Neutrophil (primary cell): ENCODE measurements at regions not wholly inside any gene's neighbourhood (a gene's known extent, or its start where the extent isn't known, plus 50 kb on each side); places are given as distances from the start of the nearest gene placed in this dataset.

Experiments
- H3K27ac ChIP-seq: fragments of 200-600 bp; sonication (generic); 2 replicates; pipeline ENCODE4 v1.5.1; 2016; ENCODE audit warnings: mild to moderate bottlenecking, moderate library complexity
- H3K27me3 ChIP-seq: fragments of 200-600 bp; sonication (generic); 2 replicates; pipeline ENCODE4 v1.6.0; 2016; ENCODE audit warnings: mild to moderate bottlenecking
- H3K36me3 ChIP-seq: fragments of 200-600 bp; sonication (generic); 2 replicates; pipeline ENCODE4 v1.5.1; 2017
- H3K4me1 ChIP-seq, 2 experiments: fragments of 200-600 bp in 1 of 2; sonication (generic) in 1 of 2; 1 replicate in 1 of 2; 2 replicates in 1 of 2; pipeline versions ENCODE4 v1.5.1 to v1.6.1; 2013 to 2016; ENCODE audit warnings: low read depth in 1 of 2, low read length in 1 of 2, mild to moderate bottlenecking in 1 of 2, moderate library complexity in 1 of 2; ENCODE audit not compliant: control insufficient read depth in 1 of 2, insufficient read depth in 1 of 2
- H3K4me3 ChIP-seq, 2 experiments: fragments of 200-600 bp in 1 of 2; sonication (generic) in 1 of 2; 1 replicate in 1 of 2; 2 replicates in 1 of 2; pipeline ENCODE4 v1.5.1; 2013 to 2016; ENCODE audit warnings: low read depth in 1 of 2, low read length in 1 of 2, mild to moderate bottlenecking in 1 of 2, moderate library complexity in 1 of 2
- H3K9me3 ChIP-seq: fragments of 200-600 bp; sonication (generic); 2 replicates; pipeline ENCODE4 v1.5.1; 2016
- CTCF ChIP-seq: fragments of 200-600 bp; sonication (generic); IDR thresholded peaks from 2 replicates; pipeline ENCODE4 v1.5.1; 2016; ENCODE audit warnings: antibody characterized with exemption

GRCh38 chr18:40523287-40523686, 1431.7 kb upstream of the PIK3C3 start:
- H3K9me3 ChIP-seq, result no peaks in the 10 kb centered on the region
- H3K4me1 ChIP-seq, result no peaks in the 10 kb centered on the region
- no peaks in the 10 kb centered on the region for H3K36me3 ChIP-seq
- TF ChIP-seq CTCF, result no peak
- H3K4me3 ChIP-seq, result no peak overlapping the region
- no peak overlapping the region for H3K27ac ChIP-seq
- no peaks in the 10 kb centered on the region for H3K27me3 ChIP-seq

- H3K36me3 ChIP-seq, result no peaks in the 10 kb centered on the region
- no peaks in the 10 kb centered on the region for H3K27me3 ChIP-seq
- no peak overlapping the region for H3K27ac ChIP-seq
- no peaks in the 10 kb centered on the region for H3K4me1 ChIP-seq
- no peak for TF ChIP-seq CTCF
- no peak overlapping the region for H3K4me3 ChIP-seq
- no peaks in the 10 kb centered on the region for H3K9me3 ChIP-seq
Observed at GRCh38 chr18:40501026-40501425, 1454.0 kb upstream of the PIK3C3 start.

- Histone ChIP-seq H3K4me3 (no peak overlapping the region), H3K27ac (no peak overlapping the region), H3K36me3 (no peaks in the 10 kb centered on the region), H3K9me3 (no peaks in the 10 kb centered on the region), H3K4me1 (no peaks in the 10 kb centered on the region), H3K27me3 (no peaks in the 10 kb centered on the region)
- TF ChIP-seq CTCF, result no peak
Observed at GRCh38 chr18:40494603-40495002, 1460.4 kb upstream of the PIK3C3 start.

- Histone ChIP-seq H3K27ac (no peak overlapping the region), H3K36me3 (no peaks in the 10 kb centered on the region), H3K4me1 (no peaks in the 10 kb centered on the region), H3K9me3 (no peaks in the 10 kb centered on the region), H3K4me3 (no peak overlapping the region), H3K27me3 (no peaks in the 10 kb centered on the region)
- no peak for TF ChIP-seq CTCF
Observed at GRCh38 chr18:40493316-40493715, 1461.7 kb upstream of the PIK3C3 start.

GRCh38 chr18:40489301-40489700, 1465.7 kb upstream of the PIK3C3 start:
- TF ChIP-seq CTCF, result no peak
- Histone ChIP-seq H3K9me3 (no peaks in the 10 kb centered on the region), H3K4me1 (no peaks in the 10 kb centered on the region), H3K27me3 (no peaks in the 10 kb centered on the region), H3K27ac (no peak overlapping the region), H3K4me3 (no peak overlapping the region), H3K36me3 (no peaks in the 10 kb centered on the region)

GRCh38 chr18:40485318-40485717, 1469.7 kb upstream of the PIK3C3 start:
- no peaks in the 10 kb centered on the region for H3K9me3 ChIP-seq
- no peak for TF ChIP-seq CTCF
- H3K27me3 ChIP-seq, result no peaks in the 10 kb centered on the region
- no peak overlapping the region for H3K4me3 ChIP-seq
- H3K36me3 ChIP-seq, result no peaks in the 10 kb centered on the region
- H3K27ac ChIP-seq, result no peak overlapping the region
- H3K4me1 ChIP-seq, result no peaks in the 10 kb centered on the region
